H1 (cell line): ENCODE measurements at regions not wholly inside any gene's neighbourhood (a gene's known extent, or its start where the extent isn't known, plus 50 kb on each side); places are given as distances from the start of the nearest gene placed in this dataset.

Experiments
- BCL11A ChIP-seq, 2 experiments: IDR thresholded peaks; one replicate each; pipeline ENCODE4 v1.6.1; 2011; ENCODE audit warnings: low read depth in 2 of 2, low read length in 2 of 2, mild to moderate bottlenecking in 2 of 2
- CTCF ChIP-seq, 3 experiments: IDR thresholded peaks; 1 replicate in 2 of 3; 2 replicates in 1 of 3; pipeline versions ENCODE4 v1.5.1 to v1.6.1; 2011; ENCODE audit warnings: low read length in 3 of 3, mild to moderate bottlenecking in 3 of 3, inconsistent platforms in 2 of 3, low read depth in 1 of 3, moderate library complexity in 1 of 3; ENCODE audit not compliant: insufficient read depth in 1 of 3; ENCODE audit errors: control extremely low read depth in 1 of 3
- EGR1 ChIP-seq: IDR thresholded peaks from 2 replicates; pipeline ENCODE4 v1.6.1; 2011; ENCODE audit warnings: low read depth, low read length, borderline replicate concordance
- EP300 ChIP-seq, 2 experiments: IDR thresholded peaks; 1 replicate in 1 of 2; 2 replicates in 1 of 2; pipeline ENCODE4 v1.6.1; 2011 to 2012; ENCODE audit warnings: low read depth in 2 of 2, low read length in 2 of 2, mild to moderate bottlenecking in 2 of 2, borderline replicate concordance in 1 of 2, inconsistent platforms in 1 of 2, moderate library complexity in 1 of 2
- FOSL1 ChIP-seq: IDR thresholded peaks from 2 replicates; pipeline ENCODE4 v1.6.1; 2011; ENCODE audit warnings: mild to moderate bottlenecking, low read depth, low read length, moderate library complexity; ENCODE audit not compliant: insufficient read depth
- JUN ChIP-seq: IDR thresholded peaks from 2 replicates; pipeline ENCODE4 v1.6.1; 2011; ENCODE audit warnings: low read depth, mild to moderate bottlenecking, improper control_type of control experiment, low read length
- MAX ChIP-seq: IDR thresholded peaks from 2 replicates; pipeline ENCODE4 v1.6.1; 2012; ENCODE audit warnings: inconsistent platforms
- POLR2A ChIP-seq, 2 experiments: IDR thresholded peaks; 1 replicate in 1 of 2; 2 replicates in 1 of 2; pipeline ENCODE4 v1.6.1; 2011; ENCODE audit warnings: low read depth in 2 of 2, low read length in 2 of 2, mild to moderate bottlenecking in 2 of 2; ENCODE audit errors: control extremely low read depth in 1 of 2
- POLR2AphosphoS5 ChIP-seq: IDR thresholded peaks from 2 replicates; pipeline ENCODE4 v1.6.1; 2011; ENCODE audit warnings: low read depth, low read length
- RFX5 ChIP-seq: IDR thresholded peaks from 2 replicates; pipeline ENCODE4 v1.6.1; 2011; ENCODE audit warnings: low read depth, low read length, improper control_type of control experiment, borderline replicate concordance
- TAF1 ChIP-seq: IDR thresholded peaks from 2 replicates; pipeline ENCODE4 v1.6.1; 2011; ENCODE audit warnings: mild to moderate bottlenecking, low read depth, low read length
- ZNF274 ChIP-seq: IDR thresholded peaks from 2 replicates; pipeline ENCODE4 v1.7.0; 2012; ENCODE audit warnings: low read length, borderline replicate concordance; ENCODE audit errors: extremely low read depth
- TF ChIP-seq, protein P1 (sequence below): IDR thresholded peaks from 2 replicates; pipeline ENCODE4 v1.6.1; 2011; ENCODE audit warnings: low read length, improper control_type of control experiment
- TF ChIP-seq, protein P2 (sequence below): IDR thresholded peaks from 2 replicates; pipeline ENCODE4 v1.6.1; 2012; ENCODE audit warnings: low read length, inconsistent platforms

GRCh38 chr6:86147859-86148258 is 505.2 kb upstream of the SYNCRIP start:
- TF ChIP-seq POLR2AphosphoS5 (peak; percentile 37; the same call in 1 of the 2 replicates), TAF1 (no peak), ZNF274 (no peak), CTCF (IDR thresholded peaks at IDR 0.05; ENCODE audit: control extremely low read depth in 1 of 3, insufficient read depth in 1 of 3, low read depth in 1 of 3, low read length in 3 of 3) (no peak), MAX (no peak), EP300 (IDR thresholded peaks at IDR 0.05; ENCODE audit: borderline replicate concordance in 1 of 2, low read depth in 2 of 2, low read length in 2 of 2) (no peak), EGR1 (no peak), FOSL1 (no peak), POLR2A (IDR thresholded peaks at IDR 0.05; ENCODE audit: control extremely low read depth in 1 of 2, low read depth in 2 of 2, low read length in 2 of 2) (no peak), RFX5 (no peak), JUN (no peak), BCL11A (IDR thresholded peaks at IDR 0.05; ENCODE audit: low read depth in 2 of 2, low read length in 2 of 2) (no peak)
- TF ChIP-seq, protein P1, sequence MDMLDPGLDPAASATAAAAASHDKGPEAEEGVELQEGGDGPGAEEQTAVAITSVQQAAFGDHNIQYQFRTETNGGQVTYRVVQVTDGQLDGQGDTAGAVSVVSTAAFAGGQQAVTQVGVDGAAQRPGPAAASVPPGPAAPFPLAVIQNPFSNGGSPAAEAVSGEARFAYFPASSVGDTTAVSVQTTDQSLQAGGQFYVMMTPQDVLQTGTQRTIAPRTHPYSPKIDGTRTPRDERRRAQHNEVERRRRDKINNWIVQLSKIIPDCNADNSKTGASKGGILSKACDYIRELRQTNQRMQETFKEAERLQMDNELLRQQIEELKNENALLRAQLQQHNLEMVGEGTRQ = no peak
- TF ChIP-seq, protein P2, sequence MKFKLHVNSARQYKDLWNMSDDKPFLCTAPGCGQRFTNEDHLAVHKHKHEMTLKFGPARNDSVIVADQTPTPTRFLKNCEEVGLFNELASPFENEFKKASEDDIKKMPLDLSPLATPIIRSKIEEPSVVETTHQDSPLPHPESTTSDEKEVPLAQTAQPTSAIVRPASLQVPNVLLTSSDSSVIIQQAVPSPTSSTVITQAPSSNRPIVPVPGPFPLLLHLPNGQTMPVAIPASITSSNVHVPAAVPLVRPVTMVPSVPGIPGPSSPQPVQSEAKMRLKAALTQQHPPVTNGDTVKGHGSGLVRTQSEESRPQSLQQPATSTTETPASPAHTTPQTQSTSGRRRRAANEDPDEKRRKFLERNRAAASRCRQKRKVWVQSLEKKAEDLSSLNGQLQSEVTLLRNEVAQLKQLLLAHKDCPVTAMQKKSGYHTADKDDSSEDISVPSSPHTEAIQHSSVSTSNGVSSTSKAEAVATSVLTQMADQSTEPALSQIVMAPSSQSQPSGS = no peak
